ENCODE measurements at regions not wholly inside any gene's neighbourhood (a gene's known extent, or its start where the extent isn't known, plus 50 kb on each side); places are given as distances from the start of the nearest gene placed in this dataset.

DNA sequence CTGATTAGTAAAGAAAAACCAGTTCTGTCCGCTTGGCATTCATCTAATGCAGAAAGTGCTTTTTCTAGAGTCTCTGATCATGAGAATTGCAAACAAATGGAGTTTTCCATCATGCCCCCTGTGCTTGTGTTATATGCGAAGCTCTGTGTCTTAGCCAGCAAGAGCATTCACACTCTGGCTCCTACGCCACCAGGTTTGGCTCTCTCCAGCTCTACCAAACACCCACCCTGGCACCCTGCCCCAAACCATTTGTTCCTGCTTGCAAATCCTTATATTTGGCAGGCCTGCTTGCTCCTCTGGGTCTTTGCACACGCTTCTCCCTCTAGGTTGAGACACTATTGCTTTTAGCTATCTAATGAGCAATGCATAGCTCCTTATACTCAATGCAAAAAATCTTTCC, 204.1 kb upstream of the CYRIA start:
- no peak for DNase-seq

DNA sequence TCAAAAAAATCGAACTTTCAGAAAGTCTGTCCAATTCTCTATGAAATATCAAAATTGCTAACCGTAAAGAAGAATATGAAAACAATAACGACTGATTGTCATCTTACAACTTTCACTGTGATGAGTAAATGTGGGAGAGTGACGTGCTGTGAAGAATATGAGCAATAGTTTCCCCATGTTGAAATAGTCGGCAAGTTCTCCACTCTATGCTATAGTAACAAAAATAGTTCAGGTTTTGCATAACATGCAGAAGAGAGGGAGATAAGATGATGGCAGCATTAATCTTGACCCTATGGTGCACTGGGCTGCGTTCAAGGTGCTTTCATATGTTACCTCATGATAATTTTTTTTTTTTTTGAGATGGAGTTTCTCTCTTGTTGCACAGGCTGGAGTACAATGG, 196.8 kb upstream of the CYRIA start:
- DNase-seq, result no peak

GRCh38 chr2:16861530-16861929, 195.9 kb upstream of the CYRIA start:
- no peak for DNase-seq

- no peak for DNase-seq
Observed at GRCh38 chr2:16861111-16861510, 195.5 kb upstream of the CYRIA start.

DNA sequence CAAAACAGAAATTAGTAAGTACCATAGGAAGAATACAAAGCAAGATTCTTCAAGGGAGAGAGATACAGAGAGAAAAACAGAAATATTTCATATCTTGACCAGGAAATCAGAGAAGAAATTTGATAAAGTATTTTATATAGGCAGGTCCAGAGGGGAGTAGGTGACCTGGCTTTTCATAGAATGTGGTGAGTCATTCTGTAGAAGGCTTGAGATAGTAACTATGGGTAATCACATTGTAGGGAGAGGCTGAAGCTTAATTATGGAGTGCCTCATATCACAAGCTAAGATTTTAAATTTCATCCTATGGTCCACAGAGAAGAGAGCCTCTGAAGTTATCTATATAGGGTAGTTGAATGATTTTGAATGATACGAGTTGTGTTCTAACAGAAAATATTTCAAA, 195.0 kb upstream of the CYRIA start:
- no peak for DNase-seq

DNA sequence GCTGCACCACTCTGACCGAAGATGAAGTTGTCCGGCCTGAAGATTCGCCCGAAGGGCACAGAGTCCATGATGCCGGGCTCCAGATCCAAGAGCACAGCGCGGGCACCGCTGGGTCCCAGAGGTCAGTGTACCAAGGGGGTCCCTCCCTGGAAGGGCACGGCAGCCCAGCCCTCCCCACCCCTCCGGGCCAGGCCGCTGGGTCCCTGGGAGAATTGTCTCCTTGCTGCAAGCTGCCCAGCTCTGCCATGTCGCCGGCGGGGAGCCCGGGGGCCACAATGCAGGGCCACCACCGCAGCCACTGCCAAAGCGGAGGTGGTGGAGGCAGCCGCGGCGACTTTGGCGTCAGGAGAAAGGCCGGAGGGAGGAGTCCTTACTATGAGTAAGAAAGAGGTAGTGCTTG, 189.5 kb upstream of the CYRIA start:
- no peak for DNase-seq

DNA sequence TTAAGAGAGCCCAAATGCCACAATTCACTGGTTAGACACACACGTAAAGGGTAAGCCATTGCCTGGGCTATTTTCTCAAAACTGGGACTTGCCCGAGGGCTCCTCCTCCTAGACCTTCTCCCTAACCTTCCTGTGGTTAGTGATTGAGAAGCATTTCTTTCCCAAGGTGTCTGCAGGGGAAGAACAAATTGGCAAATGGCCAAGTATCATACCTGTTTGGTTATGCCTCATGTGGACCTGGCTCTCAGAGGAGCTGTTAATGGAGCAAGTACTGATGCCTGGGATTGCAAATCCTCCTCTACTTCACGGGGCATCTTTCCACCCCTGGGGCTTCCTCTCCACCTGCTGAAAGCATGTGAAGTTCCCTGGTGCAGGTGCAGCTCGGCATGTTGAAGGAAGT, 187.5 kb upstream of the CYRIA start:
- DNase-seq, result no peak

DNA sequence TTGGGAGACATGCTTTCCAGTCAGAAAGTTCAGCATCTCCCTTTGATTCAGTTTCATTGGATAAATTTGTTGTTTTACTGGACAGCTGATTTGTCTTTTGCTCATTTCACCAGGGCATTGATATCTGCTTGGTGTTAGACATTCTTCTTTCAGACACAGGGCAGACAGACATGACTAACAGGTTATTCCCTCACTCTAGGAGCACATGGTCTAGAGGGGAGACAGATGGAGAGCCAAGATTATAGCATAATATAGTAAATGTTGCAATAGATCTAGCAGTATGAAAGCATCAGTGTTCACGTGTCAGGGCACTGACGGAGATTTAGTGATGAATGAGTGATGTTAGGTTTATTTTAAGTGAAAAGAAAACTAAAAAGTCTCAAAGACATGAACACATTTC, 187.0 kb upstream of the CYRIA start:
- no peak for DNase-seq

- no peak for DNase-seq
Observed at GRCh38 chr2:16851126-16851525, 185.5 kb upstream of the CYRIA start.

- DNase-seq, result no peak
Observed at GRCh38 chr2:16840496-16841172, 175.0 kb upstream of the CYRIA start.

DNA sequence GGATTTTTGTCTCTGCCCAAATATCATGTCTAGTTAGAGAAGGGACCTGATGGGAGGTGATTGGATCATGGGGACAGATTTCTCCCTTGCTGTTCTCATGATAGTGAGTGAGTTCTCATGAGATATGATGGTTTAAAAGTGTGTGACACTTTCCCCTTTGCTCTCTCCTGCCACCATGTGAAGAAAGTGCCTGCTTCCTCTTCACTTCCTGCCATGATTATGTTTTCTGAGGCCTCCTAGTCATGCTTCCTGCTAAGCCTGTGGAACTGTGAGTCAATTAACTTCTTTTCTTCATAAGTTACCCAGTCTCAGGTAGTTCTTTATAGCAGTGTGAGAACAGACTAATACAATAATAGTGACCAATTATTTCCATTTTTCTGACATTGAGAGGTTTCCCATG, 167.3 kb upstream of the CYRIA start:
- no peak for DNase-seq

DNA sequence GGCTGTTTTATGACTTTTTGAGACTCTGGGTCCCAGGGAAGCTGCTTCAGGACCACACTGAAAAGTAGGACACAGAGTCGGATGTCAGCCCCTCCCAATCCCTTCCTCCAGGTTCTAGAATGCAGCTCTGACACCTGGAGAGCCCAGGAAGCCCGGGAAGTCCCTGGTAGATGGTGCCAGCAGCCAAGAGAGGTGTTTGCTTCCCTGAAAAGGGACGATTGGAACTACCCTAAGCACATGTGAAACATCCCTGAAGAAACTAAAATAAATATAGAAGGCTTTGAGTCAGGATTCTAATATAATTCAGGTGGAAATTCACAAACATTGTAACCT, 163.2 kb upstream of the CYRIA start:
- DNase-seq, result no peak

GRCh38 chr2:16828044-16828827, 162.6 kb upstream of the CYRIA start:
- no peak for DNase-seq

DNA sequence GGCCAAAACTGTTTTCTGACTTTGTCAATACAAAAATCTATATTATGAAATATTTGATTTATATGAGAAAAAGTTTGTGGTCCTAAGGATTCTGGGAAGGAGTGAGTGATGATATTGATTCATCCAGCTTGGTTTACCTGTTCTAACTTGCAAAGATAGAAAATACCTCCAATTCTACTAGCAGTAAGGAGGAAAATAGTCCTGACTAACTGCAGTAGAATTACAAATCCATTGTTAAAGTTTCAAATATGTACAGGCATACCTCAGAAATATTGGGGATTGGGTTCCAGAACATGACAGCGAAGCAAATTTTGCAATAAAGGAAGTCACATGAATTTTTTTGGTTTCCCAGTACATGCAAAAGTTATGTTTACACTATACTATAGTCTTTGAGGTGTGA, 158.8 kb upstream of the CYRIA start:
- DNase-seq, result no peak

- DNase-seq, result no peak
Observed at GRCh38 chr2:16821692-16822091, 156.1 kb upstream of the CYRIA start.

DNA sequence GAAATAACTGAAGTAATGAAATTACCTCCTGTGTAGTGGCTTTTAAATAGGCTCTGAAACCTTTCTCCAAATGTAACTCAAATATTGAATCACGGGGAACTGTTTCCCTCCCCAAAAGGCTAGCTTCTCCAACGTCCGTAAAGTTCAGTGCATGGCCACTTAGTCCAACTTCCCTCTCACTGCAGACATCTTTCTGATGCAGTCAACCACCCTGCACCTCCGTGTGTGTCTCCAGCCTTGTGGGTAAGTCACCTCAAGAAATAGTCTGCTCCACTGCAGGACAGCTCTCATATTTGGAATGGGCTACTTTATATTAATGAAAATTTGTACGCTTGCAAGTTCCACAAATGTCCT, 152.5 kb upstream of the CYRIA start:
- no peak for DNase-seq

- no peak for DNase-seq
Observed at GRCh38 chr2:16817305-16818202, 151.9 kb upstream of the CYRIA start.

GRCh38 chr2:16816522-16816921, 150.9 kb upstream of the CYRIA start:
- no peak for DNase-seq

DNA sequence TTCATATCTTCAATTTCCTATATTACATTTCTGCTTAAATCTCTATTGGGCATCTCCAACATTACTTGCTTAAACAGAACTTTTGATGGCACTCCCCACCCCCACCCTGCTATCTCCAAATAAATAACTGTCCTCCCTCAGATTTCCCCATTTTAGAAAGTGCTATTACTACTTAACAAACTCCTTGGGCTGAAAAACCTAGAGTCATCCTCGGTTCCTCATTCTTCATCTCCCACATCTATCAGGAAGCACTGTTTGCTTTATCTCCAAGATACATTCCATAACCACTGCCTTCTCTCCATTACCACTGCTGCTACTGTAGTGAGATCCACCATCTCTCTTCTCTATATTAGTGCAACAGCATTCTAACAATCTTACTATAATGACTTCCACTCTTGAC, 150.4 kb upstream of the CYRIA start:
- no peak for DNase-seq

- no peak for DNase-seq
Observed at GRCh38 chr2:16813593-16813992, 148.0 kb upstream of the CYRIA start.

- no peak for DNase-seq
Observed at GRCh38 chr2:16798472-16798871, 132.8 kb upstream of the CYRIA start.

- DNase-seq, result no peak
Observed at GRCh38 chr2:16791496-16791895, 125.9 kb upstream of the CYRIA start.

- DNase-seq, result no peak
Observed at GRCh38 chr2:16785149-16785548, 119.5 kb upstream of the CYRIA start.

DNA sequence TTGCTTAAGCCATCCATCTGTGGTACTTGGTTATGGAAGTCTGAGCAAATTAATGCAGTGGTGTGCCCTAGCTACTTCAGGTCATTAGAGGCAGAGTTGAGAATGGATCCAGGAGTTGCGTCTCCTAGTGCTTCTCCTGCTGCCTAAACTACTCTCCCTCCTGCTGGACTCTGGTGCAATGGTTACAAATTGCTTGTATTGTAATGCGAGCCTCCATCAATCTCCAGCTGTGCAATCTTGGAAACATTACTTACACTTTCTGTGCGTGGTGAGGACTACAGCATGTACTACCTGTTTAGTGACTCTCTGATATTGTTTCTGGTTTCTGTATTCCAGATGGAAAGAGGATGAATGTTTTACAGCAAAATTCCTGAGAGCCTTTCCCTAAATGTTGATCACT, 119.0 kb upstream of the CYRIA start:
- no peak for DNase-seq

Measured in central memory CD4-positive, alpha-beta T cell (primary cell).